ENCODE measurements at regions not wholly inside any gene's neighbourhood (a gene's known extent, or its start where the extent isn't known, plus 50 kb on each side); places are given as distances from the start of the nearest gene placed in this dataset.
"Not testable (repeated sequence)": the region's sequence is repeated elsewhere in the genome, so short reads cannot be mapped to it uniquely, and the experiment has no call there.

GRCh38 chr5:156004754-156005153, 322.2 kb upstream of the SGCD start:
- no peak for DNase-seq

GRCh38 chr5:156006026-156006647, 320.8 kb upstream of the SGCD start:
- no peak for DNase-seq

GRCh38 chr5:156008844-156009243, 318.1 kb upstream of the SGCD start:
- DNase-seq = no peak

- DNase-seq = no peak
Observed at GRCh38 chr5:156009583-156009982, 317.4 kb upstream of the SGCD start.

- no peak for DNase-seq
Observed at GRCh38 chr5:156015137-156015536, 311.8 kb upstream of the SGCD start.

- no peak for DNase-seq
Observed at GRCh38 chr5:156019130-156019529, 307.8 kb upstream of the SGCD start.

GRCh38 chr5:156019571-156020180, 307.3 kb upstream of the SGCD start:
- no peak for DNase-seq

GRCh38 chr5:156020647-156021046, 306.3 kb upstream of the SGCD start:
- DNase-seq = no peak

GRCh38 chr5:156021866-156022265, 305.1 kb upstream of the SGCD start:
- no peak for DNase-seq

GRCh38 chr5:156025656-156026055, 301.3 kb upstream of the SGCD start:
- no peak for DNase-seq

GRCh38 chr5:156031181-156031580, 295.8 kb upstream of the SGCD start:
- DNase-seq = no peak

GRCh38 chr5:156036640-156037039, 290.3 kb upstream of the SGCD start:
- no peak for DNase-seq

GRCh38 chr5:156037151-156037909, 289.6 kb upstream of the SGCD start:
- DNase-seq = no peak

- no peak for DNase-seq
Observed at GRCh38 chr5:156042726-156043125, 284.2 kb upstream of the SGCD start.

GRCh38 chr5:156043351-156043750, 283.6 kb upstream of the SGCD start:
- DNase-seq = no peak

GRCh38 chr5:156051972-156052371, 275.0 kb upstream of the SGCD start:
- no peak for DNase-seq

GRCh38 chr5:156052656-156053055, 274.3 kb upstream of the SGCD start:
- no peak for DNase-seq

GRCh38 chr5:156053056-156053455, 273.9 kb upstream of the SGCD start:
- no peak for DNase-seq

GRCh38 chr5:156076912-156077311, 250.1 kb upstream of the SGCD start:
- no peak for DNase-seq

GRCh38 chr5:156087577-156088110, 239.3 kb upstream of the SGCD start:
- DNase-seq = no peak

GRCh38 chr5:156089955-156090940, 236.7 kb upstream of the SGCD start:
- not testable (repeated sequence) for DNase-seq

- no peak for DNase-seq
Observed at GRCh38 chr5:156093024-156093423, 233.9 kb upstream of the SGCD start.

- DNase-seq = no peak
Observed at GRCh38 chr5:156094001-156094400, 233.0 kb upstream of the SGCD start.

Data from CD4-positive, alpha-beta T cell treated with Interleukin-4 for 4 hours (primary cell).